A549 (cell line): ENCODE measurements at regions not wholly inside any gene's neighbourhood (a gene's known extent, or its start where the extent isn't known, plus 50 kb on each side); places are given as distances from the start of the nearest gene placed in this dataset.

Experiments used
- BCL3 ChIP-seq: fragments of >200 bp; sonication (Bioruptor Twin); formaldehyde crosslinking; IDR thresholded peaks from 3 replicates; pipeline ENCODE4 v1.6.1; 2016
- BHLHE40 ChIP-seq: IDR thresholded peaks from 2 replicates; pipeline ENCODE4 v1.6.1; 2012; ENCODE audit warnings: low read depth, low read length, inconsistent platforms
- CEBPB ChIP-seq, 2 experiments: fragments of >200 bp in 1 of 2; sonication (Bioruptor Twin) in 1 of 2; formaldehyde crosslinking in 1 of 2; IDR thresholded peaks; 2 replicates each; pipeline ENCODE4 v1.6.1; 2012 to 2016
- CTCF ChIP-seq: fragments of >200 bp; sonication (Bioruptor Twin); formaldehyde crosslinking; IDR thresholded peaks from 3 replicates; pipeline ENCODE4 v1.5.1; 2016
- EHMT2 ChIP-seq: fragments of 200-600 bp; sonication (generic); IDR thresholded peaks from 2 replicates; pipeline ENCODE4 v1.6.1; 2016; ENCODE audit warnings: antibody characterized with exemption, low read depth, mild to moderate bottlenecking, moderate library complexity
- EP300 ChIP-seq, 2 experiments: fragments of >200 bp; sonication (Bioruptor Twin); formaldehyde crosslinking; IDR thresholded peaks; 2 replicates in 1 of 2; 3 replicates in 1 of 2; pipeline ENCODE4 v1.6.1; 2016 to 2017
- HOXA7 ChIP-seq: fragments of 250-450 bp; sonication (Bioruptor Pico); IDR thresholded peaks from 2 replicates; pipeline ENCODE4 v1.5.0; 2020; ENCODE audit warnings: mild to moderate bottlenecking, moderate library complexity
- POLR2A ChIP-seq: IDR thresholded peaks from 2 replicates; pipeline ENCODE4 v1.6.1; 2012; ENCODE audit warnings: mild to moderate bottlenecking, low read length
- RCOR1 ChIP-seq: fragments of 150-350 bp; IDR thresholded peaks from 2 replicates; pipeline ENCODE4 v1.6.1; 2014; ENCODE audit warnings: antibody characterized with exemption, low read length, low read depth
- ZFP36 ChIP-seq: fragments of 450-650 bp; IDR thresholded peaks from 2 replicates; pipeline ENCODE4 v1.6.1; 2014; ENCODE audit warnings: borderline replicate concordance; ENCODE audit not compliant: partially characterized antibody
- TF ChIP-seq, protein P1 (sequence below): fragments of 450-650 bp; IDR thresholded peaks from 2 replicates; pipeline ENCODE4 v1.6.1; 2014; ENCODE audit warnings: antibody characterized with exemption
- TF ChIP-seq, protein P2 (sequence below): IDR thresholded peaks from 2 replicates; pipeline ENCODE4 v1.6.1; 2012
- TF ChIP-seq, protein P3 (sequence below): IDR thresholded peaks from 2 replicates; pipeline ENCODE4 v1.6.1; 2012; ENCODE audit warnings: low read depth, borderline replicate concordance

DNA sequence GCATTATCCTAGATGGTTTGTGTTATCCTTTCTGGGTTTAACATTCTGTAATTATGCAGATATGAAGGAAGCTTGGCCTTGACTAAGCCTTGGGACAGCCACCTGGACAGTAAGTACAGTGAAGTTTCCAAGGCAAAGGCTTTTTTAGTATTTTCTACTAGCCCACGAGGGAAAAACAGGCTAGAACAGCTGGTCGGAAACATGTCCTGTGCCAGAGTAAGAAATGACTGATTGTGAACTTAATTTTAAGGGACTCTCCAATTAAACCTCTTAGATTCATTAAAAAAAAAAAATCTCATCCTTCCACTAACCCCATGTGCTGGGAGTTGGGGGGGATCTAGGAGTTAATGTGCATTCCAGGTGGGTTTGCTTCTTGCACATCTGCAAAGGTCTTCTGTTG, 720.8 kb downstream of the SLC4A3 start:
- TF ChIP-seq, protein P1, sequence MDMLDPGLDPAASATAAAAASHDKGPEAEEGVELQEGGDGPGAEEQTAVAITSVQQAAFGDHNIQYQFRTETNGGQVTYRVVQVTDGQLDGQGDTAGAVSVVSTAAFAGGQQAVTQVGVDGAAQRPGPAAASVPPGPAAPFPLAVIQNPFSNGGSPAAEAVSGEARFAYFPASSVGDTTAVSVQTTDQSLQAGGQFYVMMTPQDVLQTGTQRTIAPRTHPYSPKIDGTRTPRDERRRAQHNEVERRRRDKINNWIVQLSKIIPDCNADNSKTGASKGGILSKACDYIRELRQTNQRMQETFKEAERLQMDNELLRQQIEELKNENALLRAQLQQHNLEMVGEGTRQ: no peak
- TF ChIP-seq CTCF: no peak
- no peak for TF ChIP-seq POLR2A
- TF ChIP-seq EP300 (IDR thresholded peaks at IDR 0.05): no peak
- no peak for TF ChIP-seq CEBPB (IDR thresholded peaks at IDR 0.05)
- no peak for TF ChIP-seq BHLHE40
- no peak for TF ChIP-seq RCOR1
- TF ChIP-seq BCL3: no peak
- TF ChIP-seq EHMT2: no peak
- TF ChIP-seq ZFP36: no peak
- TF ChIP-seq, protein P2, sequence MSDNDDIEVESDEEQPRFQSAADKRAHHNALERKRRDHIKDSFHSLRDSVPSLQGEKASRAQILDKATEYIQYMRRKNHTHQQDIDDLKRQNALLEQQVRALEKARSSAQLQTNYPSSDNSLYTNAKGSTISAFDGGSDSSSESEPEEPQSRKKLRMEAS: no peak
- TF ChIP-seq, protein P3, sequence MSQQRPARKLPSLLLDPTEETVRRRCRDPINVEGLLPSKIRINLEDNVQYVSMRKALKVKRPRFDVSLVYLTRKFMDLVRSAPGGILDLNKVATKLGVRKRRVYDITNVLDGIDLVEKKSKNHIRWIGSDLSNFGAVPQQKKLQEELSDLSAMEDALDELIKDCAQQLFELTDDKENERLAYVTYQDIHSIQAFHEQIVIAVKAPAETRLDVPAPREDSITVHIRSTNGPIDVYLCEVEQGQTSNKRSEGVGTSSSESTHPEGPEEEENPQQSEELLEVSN: no peak
- no peak for TF ChIP-seq HOXA7
